Cerebellar nuclear complex (tissue), 1 donor: ENCODE measurements at regions not wholly inside any gene's neighbourhood (a gene's known extent, or its start where the extent isn't known, plus 50 kb on each side); places are given as distances from the start of the nearest gene placed in this dataset.

Experiments used
- DNase-seq, 2 experiments: peaks; one replicate each; lab custom pipeline; 2025; lab: John Stamatoyannopoulos, UW

DNA sequence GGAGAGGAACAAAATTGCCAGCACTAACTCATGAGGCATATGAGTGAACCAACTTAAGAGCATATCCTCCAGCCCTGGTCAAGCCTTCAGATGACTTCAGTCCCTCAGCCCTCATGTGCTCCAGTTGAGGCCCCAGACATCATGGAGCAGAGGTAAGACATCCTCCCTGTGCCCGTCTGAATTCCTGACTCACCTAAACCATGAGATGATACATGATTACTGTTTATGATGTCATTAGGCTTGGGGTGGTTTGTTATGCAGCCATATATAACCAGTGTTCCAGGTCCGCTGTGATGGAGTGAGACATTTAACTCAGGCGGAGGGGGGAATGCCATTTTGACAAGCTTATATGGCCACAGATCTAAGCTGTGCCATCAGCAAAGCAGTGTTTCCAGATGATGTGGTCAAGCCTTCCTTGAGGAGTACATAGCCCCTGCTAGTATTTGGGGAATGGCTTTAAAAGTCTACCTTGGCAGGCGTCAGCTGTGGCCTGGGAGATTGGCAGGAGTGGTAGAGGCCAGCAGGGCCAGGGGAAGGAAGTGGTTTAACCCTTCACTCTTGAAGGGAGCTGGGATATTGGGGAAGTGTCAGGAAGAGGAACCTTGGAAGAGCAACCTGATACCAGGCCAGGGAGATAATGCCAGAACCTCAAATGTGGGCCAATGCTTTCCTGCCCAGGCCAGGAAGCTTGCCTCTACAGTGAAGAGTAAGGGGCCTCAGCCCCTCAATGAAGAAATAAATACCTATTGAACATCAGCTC lies 343.0 kb upstream of the PODXL start:
- no peak for DNase-seq

DNA sequence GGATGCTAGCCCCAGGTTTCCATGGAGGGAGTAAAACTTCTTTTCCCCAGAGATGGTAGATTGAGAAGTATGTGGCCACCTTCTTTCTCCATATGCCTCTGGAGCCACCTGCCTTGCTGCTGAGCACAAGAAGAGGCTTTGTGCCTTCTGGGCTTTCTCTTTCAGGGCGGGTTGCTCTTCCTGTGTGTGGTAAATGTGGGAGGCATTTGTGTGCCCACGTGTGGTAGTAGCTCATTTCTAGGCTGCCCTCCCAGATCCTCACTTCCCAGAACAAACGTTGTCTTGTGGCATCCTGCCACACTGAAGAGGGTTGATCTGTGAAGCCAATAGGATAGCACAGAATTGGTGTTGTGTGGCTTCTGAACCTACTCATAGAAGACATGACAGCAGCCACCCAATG lies 342.0 kb upstream of the PODXL start:
- no peak for DNase-seq

DNA sequence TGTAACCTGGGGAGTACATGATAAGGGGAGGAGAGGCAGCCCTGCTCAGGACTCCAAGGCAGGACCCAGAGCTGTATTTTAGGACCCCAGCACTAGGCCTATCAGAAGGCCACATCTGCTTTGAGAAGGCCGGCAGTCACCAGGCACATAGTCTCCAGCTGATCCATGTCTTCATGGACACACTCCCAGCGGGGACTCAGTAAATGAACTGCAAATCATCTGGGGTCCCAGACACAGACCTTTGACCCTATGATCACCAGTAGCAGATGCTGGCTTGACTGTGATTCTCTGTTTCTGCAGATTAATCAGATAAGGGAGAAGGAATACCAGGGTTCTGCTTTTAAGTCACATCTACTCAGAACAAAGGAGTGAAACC lies 341.4 kb upstream of the PODXL start:
- no peak for DNase-seq

DNA sequence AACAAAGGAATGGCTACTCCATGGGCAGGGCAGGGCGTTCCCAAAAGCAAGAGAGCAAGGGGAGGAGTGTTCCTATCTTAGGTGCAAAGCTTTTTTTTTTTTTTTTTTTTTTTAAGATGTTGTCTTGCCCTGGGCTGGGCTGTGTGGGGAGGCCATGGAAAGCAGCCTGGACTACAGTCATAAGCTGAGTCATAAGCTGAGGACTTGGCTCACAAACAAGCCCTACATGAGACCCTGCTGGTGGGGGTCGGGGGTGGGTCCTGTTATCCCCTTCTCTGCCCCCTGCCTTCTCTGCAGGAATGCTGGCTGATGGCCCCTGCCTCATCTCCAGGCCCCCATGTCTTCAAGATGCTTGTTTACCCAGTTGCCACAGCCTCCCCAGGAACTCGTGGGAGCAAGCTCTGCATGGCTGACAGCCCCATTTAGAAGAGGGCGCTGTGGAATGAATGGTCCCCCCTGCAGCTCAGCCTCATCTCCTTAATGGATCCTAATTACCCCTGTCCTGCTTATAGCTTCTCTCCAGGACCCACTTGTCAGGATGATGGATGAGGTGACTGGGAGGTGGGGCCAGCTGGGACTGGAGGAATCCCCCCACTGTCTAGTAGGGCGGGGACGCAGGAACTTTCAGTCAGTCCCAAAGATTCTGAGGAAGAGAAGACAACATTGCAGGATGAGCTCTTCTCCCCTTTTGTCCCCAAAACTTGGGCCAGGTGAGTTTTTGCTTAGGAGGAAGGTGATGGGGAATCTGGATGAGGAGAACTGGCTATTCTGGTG lies 340.8 kb upstream of the PODXL start:
- no peak for DNase-seq

DNA sequence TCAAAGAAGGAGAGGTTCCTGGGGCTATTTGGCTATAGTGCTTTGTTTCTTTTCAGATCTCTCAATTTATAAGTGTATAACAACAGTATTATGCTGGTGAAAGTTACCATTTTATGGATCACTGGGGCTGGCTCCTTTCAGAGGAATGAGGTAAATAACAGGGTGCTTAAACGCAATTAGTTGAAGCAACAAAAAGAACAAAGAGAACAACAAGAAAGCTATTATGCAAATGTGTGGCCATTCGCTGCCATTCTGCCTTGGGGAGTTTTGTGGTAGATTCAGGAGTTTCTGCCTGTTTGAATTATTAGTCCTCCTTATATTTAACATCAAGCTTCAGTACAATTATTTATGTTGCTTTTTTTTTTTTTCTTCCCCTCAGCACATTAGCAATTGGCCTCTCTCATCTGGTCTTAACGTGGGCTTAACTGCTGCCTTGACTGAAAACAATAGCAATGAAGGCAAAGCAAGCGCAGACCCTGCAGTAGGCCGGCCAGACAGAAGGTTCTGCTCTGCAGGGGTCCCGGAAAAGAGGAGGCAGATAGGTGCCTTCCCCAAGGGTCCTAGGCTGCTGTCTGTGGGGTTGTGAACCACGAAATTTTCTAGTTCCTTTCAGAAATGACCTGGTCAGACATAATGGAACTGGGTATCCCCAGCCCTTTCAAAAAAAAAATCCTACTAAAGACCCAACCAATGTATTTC lies 339.9 kb upstream of the PODXL start:
- no peak for DNase-seq

DNA sequence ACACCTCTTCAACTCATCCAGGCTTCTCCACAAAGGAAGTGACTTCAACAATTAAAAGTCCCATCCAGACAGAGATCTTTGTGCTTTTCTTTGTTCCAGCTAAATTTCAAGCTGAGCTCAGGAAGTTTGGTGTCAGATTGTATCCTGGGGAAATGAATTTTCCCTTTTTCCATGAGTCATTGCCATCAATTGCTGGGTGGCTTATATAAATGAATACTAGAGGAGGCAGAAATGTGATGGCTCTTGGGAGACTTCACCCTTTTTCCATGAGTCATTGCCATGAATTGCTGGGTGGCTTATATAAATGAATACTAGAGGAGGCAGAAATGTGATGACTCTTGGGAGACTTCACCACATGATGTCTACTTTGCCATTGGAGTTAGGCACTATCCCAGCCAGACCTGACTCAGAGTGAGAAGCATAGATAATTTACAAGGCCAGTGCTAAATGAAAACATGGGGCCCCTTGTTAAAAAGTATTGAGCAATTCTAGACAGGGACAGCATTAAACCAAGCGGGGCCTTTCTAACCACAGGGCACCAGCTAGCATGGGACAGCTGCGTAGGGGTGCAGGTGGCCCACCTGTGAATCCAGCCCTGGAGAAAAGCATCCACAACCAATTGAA lies 339.2 kb upstream of the PODXL start:
- DNase-seq = no peak

DNA sequence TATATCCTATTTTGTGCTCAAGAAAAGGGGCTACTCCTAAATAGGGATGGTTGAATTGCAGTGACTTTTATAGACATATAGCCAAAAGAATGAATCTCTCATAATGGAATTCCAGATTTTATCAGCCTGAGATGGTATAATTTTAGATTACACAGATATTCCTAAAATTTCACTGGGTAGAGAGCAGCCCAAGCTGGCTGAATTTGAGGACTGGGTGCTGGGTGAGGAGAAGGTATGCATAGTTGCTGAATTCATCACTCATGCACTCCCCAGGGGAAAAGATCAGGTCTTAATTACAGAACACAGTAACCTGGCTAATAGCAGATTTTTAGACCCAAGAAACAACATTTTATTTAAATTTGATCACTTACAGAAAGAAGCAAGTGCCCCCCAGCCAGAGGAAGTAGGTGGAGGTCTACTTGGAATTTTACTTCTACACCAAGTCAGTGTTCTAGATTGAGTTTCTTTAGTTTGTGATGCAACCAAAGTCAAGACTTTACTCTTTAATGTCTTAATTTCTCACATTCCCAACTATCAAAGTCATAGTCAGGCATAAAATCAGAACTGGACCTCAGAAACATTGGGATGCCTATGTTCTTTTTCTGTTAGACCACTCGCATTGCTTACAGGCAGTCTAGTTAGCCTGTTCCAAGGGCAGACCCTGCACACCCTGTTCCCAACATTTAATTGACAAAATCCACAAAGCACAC lies 337.4 kb upstream of the PODXL start:
- no peak for DNase-seq

DNA sequence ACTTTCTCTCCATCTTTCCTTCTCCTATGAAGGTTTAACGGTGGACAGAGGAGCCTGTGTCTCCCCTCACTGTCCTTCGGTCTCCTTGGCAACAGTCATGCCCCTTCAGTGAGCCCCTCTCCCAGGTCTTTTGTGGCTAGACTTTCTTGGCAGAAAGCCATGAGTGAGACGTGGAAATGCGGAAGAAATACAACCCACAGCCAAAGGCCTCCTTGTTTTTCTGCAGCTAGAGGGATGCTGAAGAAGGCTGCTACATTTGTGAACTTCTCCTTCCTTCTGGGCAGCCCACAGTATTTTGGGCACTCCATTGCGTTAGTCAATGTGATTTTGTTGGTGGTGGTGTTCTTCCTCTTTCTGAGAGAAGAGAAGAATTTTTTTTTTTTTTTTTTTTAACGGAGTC lies 333.7 kb upstream of the PODXL start:
- no peak for DNase-seq

DNA sequence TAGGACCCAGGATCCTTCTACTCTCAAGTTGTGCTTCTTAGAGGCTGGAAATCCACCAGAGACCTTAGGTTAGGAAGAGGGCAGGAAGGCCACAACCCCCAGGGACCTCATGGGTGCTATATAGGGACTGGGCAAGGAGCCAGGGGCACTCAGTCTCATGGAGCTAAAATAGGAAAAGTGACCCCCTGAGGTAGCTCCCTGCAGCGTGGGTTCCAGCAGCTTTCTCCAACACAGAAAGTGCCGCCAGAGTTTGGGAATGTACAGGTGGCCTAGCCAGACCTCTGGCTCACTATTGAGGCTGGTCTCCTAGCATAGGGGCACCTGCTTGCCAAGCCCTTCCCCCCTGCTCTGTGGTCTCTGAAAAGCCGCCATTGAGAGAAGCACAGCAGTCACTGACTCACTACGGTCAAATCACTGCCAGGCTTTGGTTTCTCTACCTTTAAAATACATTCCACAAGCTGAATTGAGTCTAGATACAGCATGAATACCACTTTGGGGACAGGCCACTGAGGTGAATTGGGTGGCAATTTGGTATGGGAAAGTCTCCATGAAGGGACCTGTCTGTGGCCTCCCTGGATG lies 333.2 kb upstream of the PODXL start:
- DNase-seq = no peak

DNA sequence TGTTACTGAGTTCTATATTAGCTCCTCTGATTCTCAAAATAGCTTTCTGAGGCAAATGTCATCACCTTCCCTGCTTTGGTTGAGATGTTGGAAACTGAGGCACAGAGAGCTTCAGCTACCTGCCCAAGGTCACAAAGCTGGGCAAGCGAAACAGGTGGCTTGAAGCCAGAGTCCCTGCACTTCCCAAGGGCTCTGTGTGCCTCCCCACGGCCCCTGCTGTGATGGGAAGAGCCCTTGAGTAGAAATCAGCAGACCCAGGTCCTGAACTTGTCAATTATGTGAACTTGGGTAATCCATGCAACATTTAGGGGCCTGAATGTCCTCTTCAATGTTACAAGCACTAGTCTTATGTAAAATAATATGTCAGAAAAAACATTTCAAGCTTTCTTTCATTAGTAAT lies 327.3 kb upstream of the PODXL start:
- no peak for DNase-seq

DNA sequence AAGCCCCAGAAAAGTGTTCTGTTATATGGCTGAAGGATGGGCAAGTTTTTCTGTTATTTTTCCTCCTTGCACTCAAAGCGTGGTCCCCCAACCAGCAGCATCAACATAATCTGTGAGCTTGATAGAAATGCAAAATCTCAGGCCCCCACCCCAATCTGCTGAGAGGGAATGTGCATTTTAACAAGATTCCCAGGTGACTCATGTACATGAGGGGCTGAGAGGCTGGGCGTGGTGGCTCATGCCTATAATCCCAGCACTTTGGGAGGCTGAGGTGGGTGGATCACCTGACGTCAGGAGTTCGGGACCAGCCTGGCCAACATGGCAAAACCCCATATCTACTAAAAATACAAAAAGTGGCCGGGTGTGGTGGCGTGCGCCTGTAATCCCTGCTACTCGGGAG lies 326.8 kb upstream of the PODXL start:
- DNase-seq = no peak

DNA sequence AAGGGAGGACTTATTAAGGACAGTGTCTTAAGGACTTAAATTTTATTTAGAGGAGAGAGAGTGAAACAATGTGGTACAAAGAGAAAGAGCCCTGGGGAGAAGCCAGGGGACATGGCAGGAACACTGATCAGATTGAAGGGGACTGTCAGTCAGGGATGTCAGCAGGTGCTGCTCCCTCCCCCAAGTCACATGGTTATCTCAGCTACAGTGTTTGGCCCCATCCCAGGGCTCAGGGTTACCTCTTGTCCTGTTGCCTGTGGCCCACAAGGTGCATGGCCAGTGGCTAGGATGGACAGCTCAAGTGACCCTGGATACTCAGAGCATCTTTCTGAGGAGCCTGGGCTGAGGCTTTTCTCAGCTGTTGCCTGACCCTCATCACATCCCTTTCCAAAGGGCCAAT lies 325.9 kb upstream of the PODXL start:
- no peak for DNase-seq

DNA sequence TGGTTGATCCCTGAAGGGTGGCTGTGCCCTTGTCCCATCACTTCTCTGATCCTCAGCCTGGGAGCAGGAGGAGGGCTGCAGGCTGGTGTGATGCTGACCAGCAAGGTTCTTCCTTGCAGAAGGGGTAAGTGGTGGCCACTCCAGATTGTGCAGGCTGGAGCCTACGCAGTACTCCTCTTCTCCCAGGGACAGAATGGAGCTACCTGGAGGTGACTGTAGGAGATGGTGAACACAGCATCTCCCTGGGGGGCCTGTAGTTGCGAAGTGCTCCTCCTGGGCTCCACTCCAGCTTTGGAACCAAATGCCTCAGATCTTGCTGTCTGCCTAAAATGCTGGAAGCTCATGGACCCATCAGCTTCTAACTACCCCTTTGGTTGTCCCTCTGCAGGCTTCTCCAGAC lies 323.6 kb upstream of the PODXL start:
- DNase-seq = no peak

DNA sequence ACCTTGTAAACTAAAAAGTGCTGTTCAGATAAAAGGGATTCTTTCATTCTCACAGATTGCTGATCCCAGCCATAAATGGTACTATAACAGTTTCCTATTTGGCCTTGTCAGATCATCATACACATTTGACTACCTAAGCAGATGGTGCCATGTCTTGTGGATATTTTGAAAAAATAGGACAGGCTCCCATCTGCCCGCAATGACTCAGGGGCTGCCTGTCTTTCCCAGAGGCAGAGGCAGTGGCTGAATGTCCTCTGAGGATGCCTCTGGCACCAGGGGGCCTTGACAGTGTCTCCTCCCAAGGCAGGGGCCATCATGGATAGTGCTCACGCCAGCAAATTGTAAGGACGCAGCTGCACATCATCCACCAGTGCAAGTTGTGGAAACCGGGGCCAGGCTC lies 323.0 kb upstream of the PODXL start:
- no peak for DNase-seq

DNA sequence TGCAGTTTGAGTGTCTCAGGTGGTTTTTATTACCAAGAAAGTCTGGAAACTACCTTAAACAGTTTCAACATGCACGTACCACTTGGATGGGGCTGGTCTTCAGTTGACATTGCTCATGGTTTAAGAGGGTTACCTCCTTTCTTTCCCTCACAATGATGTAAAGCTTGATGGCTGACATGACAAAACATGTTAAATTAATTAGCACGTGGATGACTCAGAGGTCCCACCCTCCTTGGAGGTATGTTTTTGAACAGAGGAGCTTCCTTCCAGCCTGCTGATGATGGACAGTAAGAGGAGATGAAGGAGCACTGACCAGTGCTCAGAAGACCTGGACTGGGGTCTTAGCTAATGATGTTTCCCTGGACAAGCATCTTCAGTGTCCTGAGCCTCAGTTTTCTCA lies 322.3 kb upstream of the PODXL start:
- DNase-seq = no peak

DNA sequence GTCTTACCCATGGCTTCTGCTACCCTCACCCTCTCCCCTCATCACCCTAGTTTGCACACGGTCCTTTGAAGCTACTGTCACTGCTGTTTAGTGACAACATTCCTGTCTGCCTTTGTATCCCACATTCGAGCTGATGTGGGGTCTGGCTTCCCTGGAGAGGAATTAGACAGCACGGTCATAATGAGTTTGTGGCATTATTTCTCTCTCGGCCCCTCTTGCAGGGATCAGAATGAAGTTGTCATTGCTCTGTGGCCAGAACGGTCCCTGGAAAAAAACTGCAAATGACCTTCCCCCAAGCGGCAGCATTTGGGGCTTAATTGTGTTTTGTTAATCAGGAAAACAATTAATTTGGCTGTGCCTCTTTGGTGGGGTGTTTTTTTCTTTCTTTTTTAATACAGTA lies 317.2 kb upstream of the PODXL start:
- DNase-seq = no peak

DNA sequence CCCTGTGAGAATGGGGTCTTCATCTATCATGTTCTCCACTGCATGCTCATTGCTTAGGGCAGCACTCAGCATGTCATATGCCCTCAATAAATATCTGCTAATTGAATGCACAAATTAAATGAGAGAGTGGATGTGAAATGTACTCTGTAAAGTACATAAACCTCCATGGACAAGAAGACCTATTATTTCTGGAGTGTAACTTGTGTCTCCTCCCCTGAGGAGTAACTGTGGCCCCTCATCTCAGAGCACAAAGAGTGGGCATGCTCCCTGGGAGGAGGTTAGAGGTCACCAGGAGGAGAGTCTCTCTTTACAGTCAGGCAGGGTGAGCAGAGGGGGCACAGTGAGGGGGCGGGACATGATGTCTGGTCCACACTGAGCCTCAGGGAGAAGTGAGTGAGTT lies 313.6 kb upstream of the PODXL start:
- DNase-seq = no peak

DNA sequence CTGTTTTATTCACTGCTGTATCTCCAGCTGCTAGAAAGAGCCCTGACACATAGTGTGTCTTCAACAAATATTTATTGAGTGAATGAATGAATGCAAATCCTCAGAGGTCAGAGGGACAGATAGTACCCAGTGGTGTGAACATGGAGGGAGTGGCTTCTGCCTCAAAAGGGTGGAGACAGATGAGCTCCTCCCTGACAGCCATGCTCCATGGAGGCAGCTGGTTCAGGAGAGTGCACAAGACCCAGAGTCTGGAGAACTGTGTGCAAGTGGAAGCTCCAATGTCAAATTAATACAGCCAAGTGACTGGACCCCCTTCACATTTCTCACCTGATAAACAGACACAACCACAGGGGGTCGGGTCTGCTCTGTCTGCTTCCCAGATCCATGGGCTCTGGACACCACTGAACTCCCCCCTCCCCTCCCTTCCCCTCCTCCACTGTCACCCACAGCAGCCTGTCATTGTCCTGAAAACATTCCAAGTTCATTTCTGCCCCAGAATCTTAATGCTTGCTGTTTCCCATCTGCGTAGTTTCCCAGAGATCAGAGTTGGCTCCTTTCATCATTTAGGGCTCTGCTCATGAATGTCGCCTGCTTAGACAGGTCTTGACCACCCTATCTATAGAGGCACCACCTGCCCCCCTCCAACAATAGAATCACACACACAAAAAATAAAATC lies 312.9 kb upstream of the PODXL start:
- no peak for DNase-seq

DNA sequence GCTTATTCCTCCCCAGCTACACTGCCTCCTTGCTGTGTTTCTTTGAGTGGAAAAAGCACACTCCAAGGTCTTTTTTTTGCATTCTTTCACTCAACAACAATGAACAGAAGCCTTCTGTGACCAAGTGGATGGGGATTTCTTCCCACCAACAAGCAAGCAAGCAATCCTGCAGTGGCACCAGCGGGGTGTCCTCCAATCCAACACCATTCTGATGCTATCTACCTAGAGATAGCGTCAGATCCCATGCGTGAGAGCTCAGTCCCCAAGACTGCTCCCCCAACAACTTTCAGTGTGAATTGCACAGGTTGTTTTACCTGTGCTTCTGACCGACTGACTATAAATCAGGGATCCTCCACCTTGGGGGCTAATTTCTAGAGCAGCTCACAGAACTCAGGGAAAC lies 311.0 kb upstream of the PODXL start:
- DNase-seq = no peak

DNA sequence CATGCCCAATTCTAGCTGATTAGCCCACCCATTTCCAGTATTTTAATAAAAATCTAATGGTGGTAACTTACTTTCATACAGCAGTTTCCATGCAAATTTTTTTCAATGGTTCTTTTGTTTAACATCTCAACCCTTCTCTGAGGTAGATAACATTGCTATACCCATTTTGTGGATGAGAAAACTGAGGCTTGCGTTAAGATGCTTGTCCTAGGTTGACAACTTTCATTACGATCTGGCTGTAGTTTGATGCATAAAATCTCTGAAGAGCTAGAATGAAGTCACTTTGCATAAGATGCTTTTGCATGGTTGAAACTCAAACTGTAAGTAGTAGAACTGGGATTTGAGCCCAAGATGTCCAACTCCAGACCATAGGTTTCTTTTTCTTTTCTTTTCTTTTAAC lies 309.5 kb upstream of the PODXL start:
- DNase-seq = no peak
